Right atrium auricular region (tissue), 2 donors: ENCODE measurements at regions not wholly inside any gene's neighbourhood (a gene's known extent, or its start where the extent isn't known, plus 50 kb on each side); places are given as distances from the start of the nearest gene placed in this dataset.

Experiments used
- DNase-seq: peaks from one replicate; pipeline ENCODE4 v3.0.0-alpha.2; 2019; ENCODE audit warnings: low spot score
- H3K27ac ChIP-seq, 2 donors: fragments of 200-600 bp; sonication (generic); 1 replicate in 1 of 2; 2 replicates in 1 of 2; pipeline ENCODE4 v1.5.1; 2016 to 2019
- H3K27me3 ChIP-seq, 2 donors: fragments of 200-600 bp; sonication (generic); one replicate each; pipeline versions ENCODE4 v1.5.1 to v1.6.0; 2017 to 2019
- H3K36me3 ChIP-seq: fragments of 200-600 bp; sonication (generic); one replicate; pipeline ENCODE4 v1.5.1; 2016
- H3K4me1 ChIP-seq, 2 donors: fragments of 200-600 bp; sonication (generic); one replicate each; pipeline versions ENCODE4 v1.5.1 to v1.6.0; 2017 to 2019
- H3K4me3 ChIP-seq, 2 donors: fragments of 200-600 bp; sonication (generic); 1 replicate in 1 of 2; 2 replicates in 1 of 2; pipeline ENCODE4 v1.5.1; 2017 to 2019; ENCODE audit warnings: mild to moderate bottlenecking in 1 of 2, moderate library complexity in 1 of 2
- H3K9me3 ChIP-seq, 2 donors: fragments of 200-600 bp; sonication (generic); one replicate each; pipeline ENCODE4 v1.5.1; 2019
- CTCF ChIP-seq, 2 donors: fragments of 200-600 bp; sonication (generic); IDR thresholded peaks; one replicate each; pipeline ENCODE4 v1.5.1; 2019; ENCODE audit warnings: antibody characterized with exemption in 2 of 2

DNA sequence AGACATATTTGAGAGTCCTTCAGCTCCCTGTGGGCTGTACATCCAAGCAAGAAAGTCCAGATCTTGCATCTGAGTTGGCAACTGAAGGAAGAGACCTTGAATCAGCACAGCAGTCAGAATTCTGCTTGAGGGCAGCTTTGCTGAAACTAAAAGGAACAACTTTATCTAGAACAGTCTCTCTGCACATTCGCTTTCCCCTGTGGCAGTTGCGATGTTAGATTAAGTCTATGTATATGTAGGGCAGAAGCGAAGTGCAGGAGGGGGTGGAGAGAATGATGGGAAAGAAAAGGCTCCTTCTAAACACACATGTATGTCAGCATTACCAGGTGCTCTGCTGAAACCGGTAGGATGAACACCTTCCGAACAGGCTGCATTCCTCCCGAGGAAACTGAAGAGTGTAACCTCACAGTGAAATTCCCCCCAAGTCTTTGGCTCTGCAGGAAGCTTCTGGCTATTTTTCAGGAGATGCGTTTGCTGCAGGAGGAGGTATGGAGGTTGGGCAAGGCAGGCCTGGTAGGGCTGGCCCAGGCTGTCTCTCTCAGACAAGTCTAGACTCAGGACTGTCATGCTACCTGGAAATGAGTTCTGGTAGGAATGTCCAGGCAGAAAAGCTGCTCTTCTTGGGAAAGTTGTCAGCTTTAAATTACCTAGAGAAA lies 70.0 kb upstream of the ATL2 start:
- H3K36me3 ChIP-seq = no peaks in the 10 kb centered on the region
- no peaks in the 10 kb centered on the region for H3K27me3 ChIP-seq
- no peak for TF ChIP-seq CTCF (IDR thresholded peaks at IDR 0.05)
- H3K4me1 ChIP-seq = peaks cover 0 to 12% of the 10 kb centered on the region in 2 donors
- no peak overlapping the region for H3K27ac ChIP-seq
- DNase-seq = no peak
- no peaks in the 10 kb centered on the region for H3K9me3 ChIP-seq
- H3K4me3 ChIP-seq = no peak overlapping the region

GRCh38 chr2:38446418-38446817 lies 69.3 kb upstream of the ATL2 start:
- no peak overlapping the region for H3K4me3 ChIP-seq
- no peak for TF ChIP-seq CTCF (IDR thresholded peaks at IDR 0.05)
- no peaks in the 10 kb centered on the region for H3K36me3 ChIP-seq
- H3K27ac ChIP-seq = no peak overlapping the region
- no peak for DNase-seq
- no peaks in the 10 kb centered on the region for H3K27me3 ChIP-seq
- no peaks in the 10 kb centered on the region for H3K9me3 ChIP-seq
- H3K4me1 ChIP-seq = peaks cover 0 to 12% of the 10 kb centered on the region in 2 donors

DNA sequence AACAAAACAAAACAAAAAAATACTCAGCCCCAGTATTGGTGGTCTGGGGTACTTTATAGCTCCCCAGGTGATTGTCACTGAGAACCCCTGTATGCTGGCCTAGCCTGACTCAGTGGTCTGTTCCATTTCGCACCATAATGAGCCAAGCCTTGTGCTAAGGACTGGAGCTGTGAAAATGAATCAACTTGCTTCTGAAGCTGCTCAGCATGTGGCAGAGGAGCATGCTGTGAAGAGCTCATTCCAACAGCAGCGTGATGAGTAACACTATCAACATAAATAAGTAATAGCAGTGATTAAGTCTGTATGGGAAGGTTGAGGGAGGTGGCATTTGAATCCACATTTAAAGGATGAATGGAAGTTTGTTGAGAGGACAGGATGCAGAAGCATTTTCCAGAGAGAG lies 67.2 kb upstream of the ATL2 start:
- Histone ChIP-seq H3K4me3 (no peak overlapping the region), H3K36me3 (no peaks in the 10 kb centered on the region), H3K4me1 (peaks cover 0 to 12% of the 10 kb centered on the region in 2 donors), H3K27me3 (no peaks in the 10 kb centered on the region), H3K27ac (no peak overlapping the region), H3K9me3 (no peaks in the 10 kb centered on the region)
- TF ChIP-seq CTCF (IDR thresholded peaks at IDR 0.05) = no peak
- no peak for DNase-seq

- Histone ChIP-seq H3K4me1 (peaks cover 0 to 12% of the 10 kb centered on the region in 2 donors), H3K27ac (no peak overlapping the region), H3K36me3 (no peaks in the 10 kb centered on the region), H3K27me3 (no peaks in the 10 kb centered on the region), H3K9me3 (no peaks in the 10 kb centered on the region), H3K4me3 (no peak overlapping the region)
- no peak for TF ChIP-seq CTCF (IDR thresholded peaks at IDR 0.05)
- DNase-seq = no peak
Measured at GRCh38 chr2:38442643-38443541, 65.8 kb upstream of the ATL2 start.

DNA sequence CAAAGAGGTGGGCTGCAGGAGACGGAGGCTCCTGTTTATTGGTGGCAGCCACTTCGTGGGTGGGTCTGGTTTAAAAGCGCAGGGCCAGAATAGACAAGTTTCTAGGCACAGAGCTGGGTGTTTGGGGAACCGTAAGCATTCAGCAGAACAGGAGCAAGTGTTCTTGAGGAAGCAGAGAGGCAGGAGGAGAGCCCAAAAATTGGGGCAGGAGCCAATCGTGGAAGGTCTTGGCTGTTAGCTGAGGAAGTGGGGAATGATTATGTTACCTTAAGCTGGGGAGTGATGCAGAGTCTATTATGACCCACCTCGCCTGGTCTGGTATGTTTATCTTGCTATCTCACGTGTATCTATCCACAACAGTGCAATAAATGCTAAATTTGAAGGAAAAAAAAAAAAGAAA lies 64.3 kb upstream of the ATL2 start:
- Histone ChIP-seq H3K27ac (no peak overlapping the region), H3K4me3 (no peak overlapping the region), H3K27me3 (no peaks in the 10 kb centered on the region), H3K9me3 (no peaks in the 10 kb centered on the region), H3K4me1 (peaks cover 0 to 12% of the 10 kb centered on the region in 2 donors), H3K36me3 (no peaks in the 10 kb centered on the region)
- no peak for TF ChIP-seq CTCF (IDR thresholded peaks at IDR 0.05)
- no peak for DNase-seq
